CD4-positive, alpha-beta T cell (primary cell): ENCODE measurements at regions not wholly inside any gene's neighbourhood (a gene's known extent, or its start where the extent isn't known, plus 50 kb on each side); places are given as distances from the start of the nearest gene placed in this dataset.

Experiments used
- ATAC-seq: fragments of 200-7000 bp; cut with Tn5 transposase; one replicate; pipeline ENCODE4 v1.10.0; 2022; ENCODE audit warnings: mild to moderate bottlenecking; ENCODE audit not compliant: poor library complexity
- CTCF ChIA-PET: fragments of 350-600 bp; sonication (Branson Sonifier 250); formaldehyde crosslinking; loops from one replicate; lab custom pipeline; 2021; ENCODE audit warnings: antibody characterized with exemption, inconsistent platforms; lab: Charles Lee
- POLR2A ChIA-PET: fragments of 350-600 bp; sonication (Branson Sonifier 250); formaldehyde crosslinking; loops from one replicate; lab custom pipeline; 2021; ENCODE audit warnings: antibody characterized with exemption, inconsistent platforms; lab: Charles Lee
- DNase-seq, 14 experiments: peaks; one replicate each; pipeline ENCODE4 v3.0.0-alpha.2; 2013 to 2020; ENCODE audit warnings: mixed read lengths in 2 of 14
- H3K27ac ChIP-seq, 2 donors: one replicate each; pipeline versions ENCODE4 v1.5.1 to v1.7.0; 2013; ENCODE audit warnings: low read length in 2 of 2, low read depth in 1 of 2, mild to moderate bottlenecking in 1 of 2
- H3K27me3 ChIP-seq, 2 experiments: 1 replicate in 1 of 2; 2 replicates in 1 of 2; pipeline versions ENCODE4 v1.6.1 to v1.7.0; 2013; ENCODE audit warnings: low read length in 2 of 2, control low read depth in 1 of 2, mild to moderate bottlenecking in 1 of 2, moderate library complexity in 1 of 2; ENCODE audit not compliant: insufficient read depth in 2 of 2, control insufficient read depth in 1 of 2
- H3K36me3 ChIP-seq: one replicate; pipeline ENCODE4 v1.6.1; 2013; ENCODE audit warnings: low read length, control low read depth; ENCODE audit not compliant: insufficient read depth
- H3K4me1 ChIP-seq: one replicate; pipeline ENCODE4 v1.6.1; 2013; ENCODE audit warnings: low read length, control low read depth; ENCODE audit not compliant: insufficient read depth
- H3K4me3 ChIP-seq: one replicate; pipeline ENCODE4 v1.5.1; 2013; ENCODE audit warnings: mild to moderate bottlenecking, low read length, moderate library complexity
- H3K9me3 ChIP-seq, 2 experiments: 1 replicate in 1 of 2; 2 replicates in 1 of 2; pipeline versions ENCODE4 v1.6.1 to v1.7.0; 2013; ENCODE audit warnings: low read length in 2 of 2, mild to moderate bottlenecking in 2 of 2, control low read depth in 1 of 2, moderate library complexity in 1 of 2; ENCODE audit not compliant: control insufficient read depth in 1 of 2, insufficient read depth in 1 of 2
- H3K27ac Mint-ChIP-seq: one replicate; pipeline ENCODE4 v1.8.0; 2020; ENCODE audit warnings: mixed read lengths
- H3K27me3 Mint-ChIP-seq: one replicate; pipeline ENCODE4 v1.8.0; 2021; ENCODE audit warnings: mixed read lengths
- H3K36me3 Mint-ChIP-seq: one replicate; pipeline ENCODE4 v1.8.0; 2021; ENCODE audit warnings: low read depth, mixed read lengths
- H3K4me1 Mint-ChIP-seq: one replicate; pipeline ENCODE4 v1.8.0; 2021; ENCODE audit warnings: low read depth, mixed read lengths
- H3K4me3 Mint-ChIP-seq: one replicate; pipeline ENCODE4 v1.8.0; 2020; ENCODE audit warnings: mild to moderate bottlenecking, mixed read lengths
- H3K9me3 Mint-ChIP-seq: one replicate; pipeline ENCODE4 v1.8.0; 2020; ENCODE audit warnings: mixed read lengths
- intact Hi-C, 2 experiments: fragments of 100-400 bp; cut with DNase I in 1 of 2; cut with micrococcal nuclease in 1 of 2; formaldehyde crosslinking; loops; one replicate each; pipeline versions ENCODE4 v1.15.1 to v1.9.0; 2023 to 2025; cut with DNase I, micrococcal nuclease
- TF ChIP-seq, protein P1 (sequence below): fragments of 200-600 bp; IDR thresholded peaks from one replicate; pipeline ENCODE4 v1.8.0; 2022; ENCODE audit warnings: antibody characterized with exemption, mild to moderate bottlenecking

DNA sequence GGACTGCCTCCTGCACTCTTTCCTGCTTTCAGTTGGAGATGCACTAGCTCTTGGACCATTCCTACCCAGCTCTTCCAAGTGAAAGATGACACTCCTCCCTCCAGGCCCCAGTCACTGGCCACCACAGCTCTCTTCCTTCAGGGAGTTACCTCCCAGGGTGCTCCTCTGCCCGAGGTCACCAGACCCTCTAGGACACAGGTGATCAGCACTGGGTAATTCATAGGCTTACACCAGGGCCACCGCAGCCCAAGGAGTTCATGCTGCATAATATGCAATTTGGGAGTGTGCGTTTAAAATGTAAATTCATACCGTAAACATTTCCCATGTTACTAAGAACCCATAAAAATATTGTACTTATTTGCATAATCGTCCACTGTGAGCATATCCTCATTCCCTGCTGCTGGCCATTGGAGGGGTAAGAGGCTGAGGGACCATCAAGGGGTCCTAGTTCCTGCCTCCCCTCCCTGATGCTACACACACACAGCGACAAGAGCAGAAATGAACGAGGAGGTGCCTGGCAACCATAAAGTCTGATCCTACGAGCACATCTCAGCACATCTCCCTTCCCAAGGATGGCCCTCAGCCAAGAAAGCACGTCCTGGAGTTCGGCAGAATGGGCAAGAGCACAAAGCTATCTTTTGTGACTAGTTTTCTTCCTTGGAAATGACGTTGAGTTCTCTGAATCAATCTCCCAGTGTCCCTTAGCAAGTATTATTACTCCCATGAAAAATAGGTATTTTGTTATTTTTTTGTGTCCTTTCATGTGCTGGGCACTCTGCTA is 222.9 kb upstream of the RAB4A start:
- Mint-ChIP-seq H3K36me3 (no peaks in the 10 kb centered on the region), H3K4me1 (peaks cover 10% of the 10 kb centered on the region), H3K27ac (no peak overlapping the region), H3K27me3 (no peaks in the 10 kb centered on the region), H3K4me3 (no peak overlapping the region), H3K9me3 (no peaks in the 10 kb centered on the region)
- intact Hi-C loops, result no loop called here
- TF ChIP-seq, protein P1, sequence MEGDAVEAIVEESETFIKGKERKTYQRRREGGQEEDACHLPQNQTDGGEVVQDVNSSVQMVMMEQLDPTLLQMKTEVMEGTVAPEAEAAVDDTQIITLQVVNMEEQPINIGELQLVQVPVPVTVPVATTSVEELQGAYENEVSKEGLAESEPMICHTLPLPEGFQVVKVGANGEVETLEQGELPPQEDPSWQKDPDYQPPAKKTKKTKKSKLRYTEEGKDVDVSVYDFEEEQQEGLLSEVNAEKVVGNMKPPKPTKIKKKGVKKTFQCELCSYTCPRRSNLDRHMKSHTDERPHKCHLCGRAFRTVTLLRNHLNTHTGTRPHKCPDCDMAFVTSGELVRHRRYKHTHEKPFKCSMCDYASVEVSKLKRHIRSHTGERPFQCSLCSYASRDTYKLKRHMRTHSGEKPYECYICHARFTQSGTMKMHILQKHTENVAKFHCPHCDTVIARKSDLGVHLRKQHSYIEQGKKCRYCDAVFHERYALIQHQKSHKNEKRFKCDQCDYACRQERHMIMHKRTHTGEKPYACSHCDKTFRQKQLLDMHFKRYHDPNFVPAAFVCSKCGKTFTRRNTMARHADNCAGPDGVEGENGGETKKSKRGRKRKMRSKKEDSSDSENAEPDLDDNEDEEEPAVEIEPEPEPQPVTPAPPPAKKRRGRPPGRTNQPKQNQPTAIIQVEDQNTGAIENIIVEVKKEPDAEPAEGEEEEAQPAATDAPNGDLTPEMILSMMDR, result no peak
- Histone ChIP-seq H3K4me3 (no peak overlapping the region), H3K27me3 (no peaks in the 10 kb centered on the region), H3K4me1 (no peaks in the 10 kb centered on the region), H3K27ac (no peak overlapping the region), H3K36me3 (no peaks in the 10 kb centered on the region), H3K9me3 (no peaks in the 10 kb centered on the region)
- ChIA-PET CTCF (no interaction called here), POLR2A (no interaction called here)
- ATAC-seq (no peak), DNase-seq (no peak)

DNA sequence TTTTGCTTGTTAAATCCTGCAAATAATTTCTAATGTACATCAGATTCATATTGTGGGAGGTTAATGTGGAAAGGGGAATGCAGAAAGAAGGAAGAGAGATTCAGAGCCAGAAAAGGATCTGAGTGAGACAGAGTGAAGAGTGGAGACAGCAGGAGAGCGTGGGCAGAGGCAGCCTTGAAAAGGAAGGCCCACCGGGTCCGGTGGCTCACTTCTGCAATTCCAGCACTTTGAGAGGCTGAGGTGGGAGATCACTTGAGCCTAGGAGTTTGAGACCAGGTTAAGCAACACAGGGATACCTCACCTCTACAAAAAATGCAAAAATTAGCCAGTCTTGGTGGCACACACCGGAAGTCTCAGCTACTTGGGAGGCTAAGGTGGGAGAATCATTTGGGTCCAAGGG is 222.0 kb upstream of the RAB4A start:
- no peak overlapping the region for H3K4me3 Mint-ChIP-seq
- CTCF ChIA-PET, result no interaction called here
- ATAC-seq (no peak), DNase-seq (no peak)
- no peaks in the 10 kb centered on the region for H3K9me3 ChIP-seq
- H3K36me3 Mint-ChIP-seq, result no peaks in the 10 kb centered on the region
- no peaks in the 10 kb centered on the region for H3K27me3 ChIP-seq
- TF ChIP-seq, protein P1, result no peak
- intact Hi-C loops, result no loop called here
- H3K4me3 ChIP-seq, result no peak overlapping the region
- H3K27me3 Mint-ChIP-seq, result no peaks in the 10 kb centered on the region
- H3K27ac ChIP-seq, result no peak overlapping the region
- POLR2A ChIA-PET, result no interaction called here
- H3K4me1 ChIP-seq, result no peaks in the 10 kb centered on the region
- peaks cover 7% of the 10 kb centered on the region for H3K4me1 Mint-ChIP-seq
- no peak overlapping the region for H3K27ac Mint-ChIP-seq
- H3K36me3 ChIP-seq, result no peaks in the 10 kb centered on the region
- H3K9me3 Mint-ChIP-seq, result no peaks in the 10 kb centered on the region

DNA sequence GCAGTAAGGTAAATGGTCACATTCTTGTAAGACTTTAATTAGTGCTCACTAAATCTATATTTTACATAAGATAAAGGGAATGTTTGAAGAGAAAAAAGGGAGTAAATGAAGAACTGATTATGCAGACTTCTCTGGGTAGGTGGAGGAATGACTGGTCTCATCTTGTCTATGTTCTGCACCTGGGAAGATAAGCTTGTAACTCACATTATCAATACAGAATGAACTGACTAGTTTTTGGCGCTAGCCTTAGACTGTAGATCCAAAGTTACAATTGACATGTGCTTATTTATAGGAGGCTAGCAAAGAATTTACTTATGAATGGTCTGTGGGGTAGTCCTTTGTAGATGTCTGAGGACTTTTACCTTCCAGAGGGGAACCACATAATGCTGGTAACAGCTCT is 214.9 kb upstream of the RAB4A start:
- H3K4me3 ChIP-seq, result no peak overlapping the region
- Mint-ChIP-seq H3K9me3 (no peaks in the 10 kb centered on the region), H3K27ac (no peak overlapping the region), H3K36me3 (no peaks in the 10 kb centered on the region), H3K27me3 (no peaks in the 10 kb centered on the region), H3K4me3 (no peak overlapping the region), H3K4me1 (peaks cover 58% of the 10 kb centered on the region)
- H3K27me3 ChIP-seq, result no peaks in the 10 kb centered on the region
- H3K9me3 ChIP-seq, result no peaks in the 10 kb centered on the region
- ATAC-seq (no peak), DNase-seq (no peak)
- CTCF ChIA-PET, result no interaction called here
- no peak overlapping the region for H3K27ac ChIP-seq
- H3K4me1 ChIP-seq, result peaks cover 47% of the 10 kb centered on the region
- TF ChIP-seq, protein P1, result no peak
- no peaks in the 10 kb centered on the region for H3K36me3 ChIP-seq
- POLR2A ChIA-PET, result interaction anchor here (0.6 to 0.8 kb wide), 2 partner anchors 21 to 32 kb away, joined by 3 to 4 read pairs; no protein-coding TSS in a partner anchor
- intact Hi-C loops, result no loop called here
